Trophoblast cell (in vitro differentiated cells and primary cell): ENCODE measurements at regions not wholly inside any gene's neighbourhood (a gene's known extent, or its start where the extent isn't known, plus 50 kb on each side); places are given as distances from the start of the nearest gene placed in this dataset.

Experiments used
- DNase-seq, 2 donors: peaks; one replicate each; pipeline ENCODE4 v3.0.0-alpha.2; 2016
- H2AFZ ChIP-seq: 2 replicates; pipeline ENCODE4 v1.6.1; 2013; ENCODE audit warnings: low read length, moderate library complexity, mild to moderate bottlenecking; ENCODE audit not compliant: insufficient read depth, poor library complexity
- H2AK5ac ChIP-seq: 2 replicates; pipeline ENCODE4 v1.6.1; 2013; ENCODE audit warnings: mild to moderate bottlenecking, low read length
- H2BK120ac ChIP-seq: 2 replicates; pipeline ENCODE4 v1.6.1; 2013; ENCODE audit warnings: low read length, mild to moderate bottlenecking, moderate library complexity; ENCODE audit not compliant: insufficient read depth, poor library complexity
- H2BK12ac ChIP-seq: 2 replicates; pipeline ENCODE4 v1.6.1; 2013; ENCODE audit warnings: mild to moderate bottlenecking, low read length, moderate library complexity
- H2BK5ac ChIP-seq: 2 replicates; pipeline ENCODE4 v1.6.1; 2013; ENCODE audit warnings: low read length, low read depth, moderate library complexity, mild to moderate bottlenecking; ENCODE audit not compliant: poor library complexity
- H3K14ac ChIP-seq: 2 replicates; pipeline ENCODE4 v1.6.1; 2013; ENCODE audit warnings: mild to moderate bottlenecking, low read length
- H3K18ac ChIP-seq: 2 replicates; pipeline ENCODE4 v1.6.1; 2013; ENCODE audit warnings: mild to moderate bottlenecking, low read length
- H3K23ac ChIP-seq: 2 replicates; pipeline ENCODE4 v1.6.1; 2013; ENCODE audit warnings: low read length
- H3K27ac ChIP-seq: 2 replicates; pipeline ENCODE4 v1.5.1; 2013; ENCODE audit warnings: low read depth, mild to moderate bottlenecking, inconsistent platforms, low read length, moderate library complexity
- H3K27me3 ChIP-seq: 2 replicates; pipeline ENCODE4 v1.6.1; 2013; ENCODE audit warnings: inconsistent platforms, mild to moderate bottlenecking, low read length, moderate library complexity; ENCODE audit not compliant: insufficient read depth
- H3K36me3 ChIP-seq, 2 experiments: 1 replicate in 1 of 2; 2 replicates in 1 of 2; pipeline ENCODE4 v1.6.1; 2013; ENCODE audit warnings: low read length in 2 of 2, mild to moderate bottlenecking in 2 of 2, moderate library complexity in 1 of 2; ENCODE audit not compliant: insufficient read depth in 2 of 2, control insufficient read depth in 1 of 2
- H3K4ac ChIP-seq: 2 replicates; pipeline ENCODE4 v1.6.1; 2013; ENCODE audit warnings: low read depth, mild to moderate bottlenecking, low read length, moderate library complexity
- H3K4me1 ChIP-seq, 2 experiments: 1 replicate in 1 of 2; 2 replicates in 1 of 2; pipeline ENCODE4 v1.6.1; 2013; ENCODE audit warnings: low read length in 2 of 2, mild to moderate bottlenecking in 2 of 2, moderate library complexity in 1 of 2; ENCODE audit not compliant: insufficient read depth in 2 of 2, control insufficient read depth in 1 of 2
- H3K4me2 ChIP-seq: 2 replicates; pipeline ENCODE4 v1.6.1; 2013; ENCODE audit warnings: inconsistent platforms, mild to moderate bottlenecking, low read length, moderate library complexity
- H3K4me3 ChIP-seq: 2 replicates; pipeline ENCODE4 v1.5.1; 2013; ENCODE audit warnings: mild to moderate bottlenecking, low read depth, low read length, inconsistent platforms
- H3K79me1 ChIP-seq: one replicate; pipeline ENCODE4 v1.6.1; 2013; ENCODE audit warnings: low read length
- H3K79me2 ChIP-seq: 2 replicates; pipeline ENCODE4 v1.6.1; 2013; ENCODE audit warnings: low read length, mild to moderate bottlenecking; ENCODE audit not compliant: control insufficient read depth, insufficient read depth, poor library complexity
- H3K9ac ChIP-seq: 2 replicates; pipeline ENCODE4 v1.6.1; 2013; ENCODE audit warnings: mild to moderate bottlenecking, low read length
- H3K9me3 ChIP-seq: 2 replicates; pipeline ENCODE4 v1.6.1; 2013; ENCODE audit warnings: low read depth, mild to moderate bottlenecking, control low read depth, inconsistent platforms, low read length; ENCODE audit not compliant: insufficient read depth
- H4K12ac ChIP-seq: 2 replicates; pipeline ENCODE4 v1.6.1; 2013; ENCODE audit warnings: low read depth, mild to moderate bottlenecking, low read length, moderate library complexity
- H4K8ac ChIP-seq: 2 replicates; pipeline ENCODE4 v1.6.1; 2013; ENCODE audit warnings: low read depth, mild to moderate bottlenecking, low read length, moderate library complexity
- H4K91ac ChIP-seq: one replicate; pipeline ENCODE4 v1.6.1; 2013; ENCODE audit warnings: low read depth, mild to moderate bottlenecking, low read length, moderate library complexity
- WGBS: extraction: QIAGEN DNeasy Blood & Tissue Kit; methylation state at CpG from one replicate; pipeline ENCODE4 v1.1.7; 2013; ENCODE audit warnings: missing lambda C conversion rate; ENCODE audit not compliant: insufficient read length, insufficient coverage; ENCODE audit errors: extremely low coverage; 5-methylcytosine and 5-hydroxymethylcytosine counted together

DNA sequence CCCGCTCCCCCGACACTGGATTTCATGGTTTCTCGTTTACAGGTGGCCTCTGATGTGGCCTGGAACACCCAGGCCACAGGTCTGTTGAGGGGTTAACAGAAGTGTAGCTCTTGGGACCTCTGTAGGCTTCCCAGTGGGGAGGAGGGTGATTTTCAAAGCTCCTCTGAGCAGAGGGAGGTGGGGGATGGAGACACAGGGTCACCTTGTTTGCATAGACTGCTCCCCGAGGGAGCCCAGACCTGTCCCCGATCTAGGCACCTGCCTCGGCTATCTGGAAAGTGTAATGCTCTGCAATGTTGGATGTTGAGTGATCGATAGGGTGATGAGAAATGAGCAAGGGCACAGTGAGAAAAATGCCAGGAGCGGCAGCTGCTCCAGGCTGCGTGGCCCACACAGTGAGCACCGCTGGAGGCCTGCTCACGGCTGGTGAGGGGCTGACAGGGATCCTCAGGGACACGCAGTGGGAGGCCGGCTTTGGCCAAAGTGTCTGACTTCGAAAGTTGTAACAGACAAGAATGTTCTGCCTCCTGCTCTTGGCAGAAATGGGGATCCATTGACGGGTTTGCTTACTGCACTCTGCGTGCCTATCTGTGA lies 594.1 kb downstream of the BRD1 start:
- Histone ChIP-seq H3K9ac (no peak overlapping the region), H3K79me1 (no peaks in the 10 kb centered on the region), H3K4ac (no peak overlapping the region), H3K27me3 (no peaks in the 10 kb centered on the region), H2BK12ac (no peak overlapping the region), H3K4me3 (no peak overlapping the region), H3K18ac (no peak overlapping the region), H2AK5ac (no peak overlapping the region), H2AFZ (no peak overlapping the region), H3K23ac (no peak overlapping the region), H4K91ac (no peak overlapping the region), H3K4me1 (no peaks in the 10 kb centered on the region), H3K27ac (no peak overlapping the region), H3K36me3 (no peaks in the 10 kb centered on the region), H4K12ac (no peak overlapping the region), H3K4me2 (no peak overlapping the region), H2BK120ac (no peak overlapping the region), H3K9me3 (peaks cover 3% of the 10 kb centered on the region), H2BK5ac (no peak overlapping the region), H3K14ac (no peak overlapping the region), H3K79me2 (no peaks in the 10 kb centered on the region), H4K8ac (no peak overlapping the region)
- WGBS: no CpG with 5 or more reads among the region's 16 CpGs
- no peak for DNase-seq

- Histone ChIP-seq H3K4ac (no peak overlapping the region), H3K9ac (no peak overlapping the region), H3K9me3 (peaks cover 3% of the 10 kb centered on the region), H3K4me3 (no peak overlapping the region), H2AFZ (no peak overlapping the region), H4K8ac (no peak overlapping the region), H2AK5ac (no peak overlapping the region), H3K4me2 (no peak overlapping the region), H3K14ac (no peak overlapping the region), H3K27ac (no peak overlapping the region), H3K36me3 (no peaks in the 10 kb centered on the region), H4K12ac (no peak overlapping the region), H3K79me1 (no peaks in the 10 kb centered on the region), H3K79me2 (no peaks in the 10 kb centered on the region), H2BK12ac (no peak overlapping the region), H4K91ac (no peak overlapping the region), H2BK5ac (no peak overlapping the region), H3K23ac (no peak overlapping the region), H3K18ac (no peak overlapping the region), H2BK120ac (no peak overlapping the region), H3K27me3 (no peaks in the 10 kb centered on the region), H3K4me1 (no peaks in the 10 kb centered on the region)
- DNase-seq: no peak
- WGBS: no CpG with 5 or more reads among the region's 23 CpGs
Measured at GRCh38 chr22:49232319-49233067, 595.2 kb downstream of the BRD1 start.

DNA sequence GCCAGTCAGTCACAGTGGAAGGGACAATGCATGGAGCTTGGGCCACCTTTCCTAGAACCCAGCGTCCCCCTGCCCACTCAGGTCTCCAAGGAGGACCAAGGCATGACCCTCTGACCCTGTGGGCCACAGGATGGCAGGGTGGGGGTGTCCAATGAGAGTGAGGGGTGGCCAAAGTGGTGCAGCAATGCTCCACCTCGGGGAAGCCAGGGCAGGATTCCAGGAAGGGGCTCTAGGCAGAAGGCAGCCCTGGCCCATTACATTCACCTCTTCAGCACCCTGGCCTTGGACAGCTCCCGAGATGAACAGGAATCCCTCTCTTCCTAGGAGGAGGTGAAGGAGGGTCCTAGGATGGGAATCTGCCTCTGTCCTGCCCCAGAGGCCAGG lies 597.5 kb downstream of the BRD1 start:
- Histone ChIP-seq H2BK12ac (no peak overlapping the region), H4K12ac (no peak overlapping the region), H3K27ac (no peak overlapping the region), H2AFZ (no peak overlapping the region), H3K18ac (no peak overlapping the region), H3K14ac (no peak overlapping the region), H3K4me1 (no peaks in the 10 kb centered on the region), H3K9me3 (peaks cover 1% of the 10 kb centered on the region), H2AK5ac (no peak overlapping the region), H2BK120ac (no peak overlapping the region), H4K91ac (no peak overlapping the region), H2BK5ac (no peak overlapping the region), H3K4me2 (no peak overlapping the region), H3K36me3 (no peaks in the 10 kb centered on the region), H3K9ac (no peak overlapping the region), H3K4me3 (no peak overlapping the region), H3K4ac (no peak overlapping the region), H3K23ac (no peak overlapping the region), H3K79me2 (no peaks in the 10 kb centered on the region), H3K27me3 (no peaks in the 10 kb centered on the region), H3K79me1 (no peaks in the 10 kb centered on the region), H4K8ac (no peak overlapping the region)
- DNase-seq: no peak
- WGBS: no CpG with 5 or more reads among the region's 3 CpGs

DNA sequence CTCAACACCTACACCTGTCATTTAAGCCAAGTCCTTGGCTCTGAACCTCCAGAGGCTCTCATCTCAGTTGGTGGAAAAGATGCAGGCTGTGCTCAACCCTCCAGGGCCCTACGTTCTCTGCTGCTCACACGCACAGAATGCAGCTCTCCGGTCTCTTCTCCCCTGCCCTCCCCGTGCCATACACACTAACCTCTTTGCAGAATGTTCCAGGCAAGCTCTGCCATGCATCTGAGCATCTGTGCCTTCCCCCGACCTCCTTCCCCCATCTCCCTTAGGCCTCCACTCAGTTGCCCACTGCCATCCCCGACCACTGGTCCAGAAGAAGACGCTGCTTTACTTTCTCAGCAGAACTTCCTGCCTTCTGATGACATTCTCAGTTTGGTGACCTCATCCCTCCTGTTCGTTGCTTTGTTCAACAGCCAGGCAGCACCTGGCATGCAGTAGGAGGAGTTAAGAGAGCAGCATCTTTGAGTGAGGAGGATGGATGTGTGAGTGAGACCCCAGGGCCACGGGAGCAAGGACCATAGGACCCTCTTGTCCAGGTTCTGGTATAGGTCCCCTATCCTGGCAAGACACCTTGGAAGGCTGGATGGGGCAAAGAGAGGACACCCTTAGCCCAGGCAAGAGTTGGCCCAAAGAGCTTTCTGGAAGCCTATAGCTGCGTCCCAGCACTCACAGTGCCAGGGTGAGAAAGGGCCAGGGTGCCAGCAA lies 598.0 kb downstream of the BRD1 start:
- Histone ChIP-seq H3K79me2 (no peaks in the 10 kb centered on the region), H2BK5ac (no peak overlapping the region), H3K14ac (no peak overlapping the region), H3K4me3 (no peak overlapping the region), H3K79me1 (no peaks in the 10 kb centered on the region), H3K4me2 (no peak overlapping the region), H3K36me3 (no peaks in the 10 kb centered on the region), H3K9me3 (peaks cover 1% of the 10 kb centered on the region), H2BK120ac (no peak overlapping the region), H3K4ac (no peak overlapping the region), H2AFZ (no peak overlapping the region), H4K12ac (no peak overlapping the region), H3K27me3 (no peaks in the 10 kb centered on the region), H3K4me1 (no peaks in the 10 kb centered on the region), H4K8ac (no peak overlapping the region), H3K27ac (no peak overlapping the region), H3K9ac (no peak overlapping the region), H4K91ac (no peak overlapping the region), H2AK5ac (no peak overlapping the region), H3K18ac (no peak overlapping the region), H2BK12ac (no peak overlapping the region), H3K23ac (no peak overlapping the region)
- DNase-seq: no peak
- WGBS: no CpG with 5 or more reads among the region's 10 CpGs
